B cell (primary cell): ENCODE measurements at regions not wholly inside any gene's neighbourhood (a gene's known extent, or its start where the extent isn't known, plus 50 kb on each side); places are given as distances from the start of the nearest gene placed in this dataset.

Source experiments
- ATAC-seq: fragments of 200-7000 bp; cut with Tn5 transposase; one replicate; pipeline ENCODE4 v1.10.0; 2021; ENCODE audit warnings: low read depth, mild to moderate bottlenecking, moderate number of reproducible peaks, moderate library complexity
- CTCF ChIA-PET: fragments of 350-600 bp; sonication (Branson Sonifier 250); formaldehyde crosslinking; loops from one replicate; lab custom pipeline; 2021; ENCODE audit warnings: antibody characterized with exemption, inconsistent platforms; lab: Charles Lee
- POLR2A ChIA-PET: fragments of 350-600 bp; sonication (Branson Sonifier 250); formaldehyde crosslinking; loops from one replicate; lab custom pipeline; 2021; ENCODE audit warnings: antibody characterized with exemption; lab: Charles Lee
- DNase-seq: peaks from one replicate; pipeline ENCODE4 v3.0.0; 2013
- H2AFZ ChIP-seq: 2 replicates; pipeline ENCODE4 v1.6.1; 2012; ENCODE audit warnings: mild to moderate bottlenecking, low read depth, low read length; ENCODE audit not compliant: insufficient read depth, poor library complexity, severe bottlenecking
- H3K27ac ChIP-seq, 2 donors: 1 replicate in 1 of 2; 2 replicates in 1 of 2; pipeline ENCODE4 v1.5.1; 2012 to 2013; ENCODE audit warnings: low read length in 2 of 2, mild to moderate bottlenecking in 2 of 2, moderate library complexity in 1 of 2
- H3K27me3 ChIP-seq, 4 experiments: fragments of 200-600 bp in 1 of 4; sonication (generic) in 1 of 4; replicated peaks in 1 of 4; 1 replicate in 2 of 4; 2 replicates in 2 of 4; pipeline versions ENCODE4 v1.6.1 to v1.7.0; 2013 to 2016; ENCODE audit warnings: low read length in 3 of 4, mild to moderate bottlenecking in 2 of 4, mixed read lengths in 1 of 4, moderate library complexity in 1 of 4; ENCODE audit not compliant: insufficient read depth in 4 of 4, control insufficient read depth in 3 of 4; ENCODE audit errors: control extremely low read depth in 1 of 4
- H3K36me3 ChIP-seq, 2 experiments: replicated peaks in 1 of 2; 1 replicate in 1 of 2; 2 replicates in 1 of 2; pipeline versions ENCODE4 v1.6.1 to v1.7.1; 2013; ENCODE audit warnings: low read length in 1 of 2; ENCODE audit not compliant: insufficient read depth in 2 of 2, control insufficient read depth in 1 of 2; ENCODE audit errors: control extremely low read depth in 1 of 2, extremely low read depth in 1 of 2
- H3K4me1 ChIP-seq, 2 donors: fragments of 200-600 bp in 1 of 2; sonication (generic) in 1 of 2; 1 replicate in 1 of 2; 2 replicates in 1 of 2; pipeline versions ENCODE4 v1.5.1 to v1.6.1; 2013 to 2017; ENCODE audit warnings: low read length in 2 of 2; ENCODE audit not compliant: control insufficient read depth in 2 of 2, insufficient read depth in 2 of 2
- H3K4me2 ChIP-seq: replicated peaks from 2 replicates; pipeline ENCODE3; 2012; ENCODE audit warnings: mild to moderate bottlenecking, low read depth, low read length; ENCODE audit not compliant: poor library complexity, severe bottlenecking
- H3K4me3 ChIP-seq, 5 experiments: fragments of 200-600 bp in 1 of 5; sonication (generic) in 1 of 5; 1 replicate in 3 of 5; 2 replicates in 2 of 5; pipeline versions ENCODE4 v1.5.1 to v1.7.0; 2011 to 2016; ENCODE audit warnings: low read length in 4 of 5, mild to moderate bottlenecking in 4 of 5, low read depth in 2 of 5, control low read depth in 1 of 5, moderate library complexity in 1 of 5; ENCODE audit not compliant: insufficient read depth in 1 of 5; ENCODE audit errors: control extremely low read depth in 1 of 5, extremely low read depth in 1 of 5
- H3K79me2 ChIP-seq: fragments of 200-600 bp; sonication (generic); one replicate; pipeline ENCODE4 v1.6.0; 2016; ENCODE audit warnings: low read length; ENCODE audit not compliant: control insufficient read depth, insufficient read depth
- H3K9ac ChIP-seq: fragments of 200-600 bp; sonication (generic); 2 replicates; pipeline ENCODE4 v1.6.1; 2017; ENCODE audit warnings: mild to moderate bottlenecking, low read length, moderate library complexity
- H3K9me3 ChIP-seq, 3 donors: one replicate each; pipeline versions ENCODE4 v1.6.1 to v1.7.1; 2013; ENCODE audit warnings: low read length in 2 of 3; ENCODE audit not compliant: control insufficient read depth in 2 of 3, insufficient read depth in 1 of 3; ENCODE audit errors: control extremely low read depth in 1 of 3
- H4K20me1 ChIP-seq: 2 replicates; pipeline ENCODE4 v1.6.0; 2012; ENCODE audit warnings: mild to moderate bottlenecking, low read length; ENCODE audit not compliant: insufficient read depth, control insufficient read depth, poor library complexity, severe bottlenecking
- H3K27ac Mint-ChIP-seq: one replicate; pipeline ENCODE4 v1.8.0; 2021; ENCODE audit warnings: mixed read lengths
- H3K27me3 Mint-ChIP-seq: one replicate; pipeline ENCODE4 v1.8.0; 2021; ENCODE audit warnings: mixed read lengths
- H3K4me1 Mint-ChIP-seq: one replicate; pipeline ENCODE4 v1.8.0; 2021; ENCODE audit warnings: mixed read lengths
- H3K4me3 Mint-ChIP-seq: one replicate; pipeline ENCODE4 v1.8.0; 2021; ENCODE audit warnings: mixed read lengths
- H3K9me3 Mint-ChIP-seq: one replicate; pipeline ENCODE4 v1.8.0; 2022; ENCODE audit warnings: mixed read lengths; ENCODE audit not compliant: insufficient read depth
- EZH2 ChIP-seq: IDR thresholded peaks from 2 replicates; pipeline ENCODE4 v1.6.1; 2012; ENCODE audit warnings: borderline replicate concordance, low read depth, mild to moderate bottlenecking, moderate library complexity, low read length; ENCODE audit not compliant: insufficient read depth, poor library complexity, severe bottlenecking
- WGBS: methylation state at CpG from one replicate; pipeline ENCODE4 v1.1.5; 2013; ENCODE audit warnings: missing lambda C conversion rate; ENCODE audit not compliant: insufficient coverage; 5-methylcytosine and 5-hydroxymethylcytosine counted together
- intact Hi-C: fragments of 100-400 bp; cut with micrococcal nuclease; formaldehyde crosslinking; loops from one replicate; pipeline ENCODE4 v1.10.0; 2022
- TF ChIP-seq, protein P1 (sequence below): fragments of 200-600 bp; IDR thresholded peaks from one replicate; pipeline ENCODE4 v1.8.0; 2022; ENCODE audit warnings: antibody characterized with exemption, mild to moderate bottlenecking

- no peaks in the 10 kb centered on the region for H4K20me1 ChIP-seq
- H3K4me1 ChIP-seq = peaks cover 27 to 50% of the 10 kb centered on the region in 2 donors
- H3K79me2 ChIP-seq = no peaks in the 10 kb centered on the region
- H3K27me3 ChIP-seq = no peaks in the 10 kb centered on the region
- no peak overlapping the region for H3K27ac Mint-ChIP-seq
- H3K4me1 Mint-ChIP-seq = peaks cover 48% of the 10 kb centered on the region
- no peak overlapping the region for H3K4me3 Mint-ChIP-seq
- peak overlapping the region; percentile 16 for H2AFZ ChIP-seq
- H3K4me2 ChIP-seq = peak overlapping the region; percentile 11
- intact Hi-C loops = loop anchor here (5.0 kb wide), 1 partner anchor 37 kb away; no protein-coding TSS in a partner anchor
- no peak for ATAC-seq
- H3K27ac ChIP-seq = no peak overlapping the region
- ChIA-PET POLR2A (no interaction called here), CTCF (no interaction called here)
- no peak overlapping the region for H3K4me3 ChIP-seq
- H3K9ac ChIP-seq = no peak overlapping the region
- H3K36me3 ChIP-seq = no peaks in the 10 kb centered on the region
- H3K27me3 Mint-ChIP-seq = no peaks in the 10 kb centered on the region
- WGBS = 83% methylated on average over 1 of the region's 2 CpGs
- no peak for DNase-seq
- TF ChIP-seq, protein P1, sequence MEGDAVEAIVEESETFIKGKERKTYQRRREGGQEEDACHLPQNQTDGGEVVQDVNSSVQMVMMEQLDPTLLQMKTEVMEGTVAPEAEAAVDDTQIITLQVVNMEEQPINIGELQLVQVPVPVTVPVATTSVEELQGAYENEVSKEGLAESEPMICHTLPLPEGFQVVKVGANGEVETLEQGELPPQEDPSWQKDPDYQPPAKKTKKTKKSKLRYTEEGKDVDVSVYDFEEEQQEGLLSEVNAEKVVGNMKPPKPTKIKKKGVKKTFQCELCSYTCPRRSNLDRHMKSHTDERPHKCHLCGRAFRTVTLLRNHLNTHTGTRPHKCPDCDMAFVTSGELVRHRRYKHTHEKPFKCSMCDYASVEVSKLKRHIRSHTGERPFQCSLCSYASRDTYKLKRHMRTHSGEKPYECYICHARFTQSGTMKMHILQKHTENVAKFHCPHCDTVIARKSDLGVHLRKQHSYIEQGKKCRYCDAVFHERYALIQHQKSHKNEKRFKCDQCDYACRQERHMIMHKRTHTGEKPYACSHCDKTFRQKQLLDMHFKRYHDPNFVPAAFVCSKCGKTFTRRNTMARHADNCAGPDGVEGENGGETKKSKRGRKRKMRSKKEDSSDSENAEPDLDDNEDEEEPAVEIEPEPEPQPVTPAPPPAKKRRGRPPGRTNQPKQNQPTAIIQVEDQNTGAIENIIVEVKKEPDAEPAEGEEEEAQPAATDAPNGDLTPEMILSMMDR = no peak
- TF ChIP-seq EZH2 = no peak
- no peaks in the 10 kb centered on the region for H3K9me3 Mint-ChIP-seq
- peaks cover 0 to 5% (median 4%) of the 10 kb centered on the region in 3 donors for H3K9me3 ChIP-seq
Measured at GRCh38 chr11:111189466-111189865, 56.1 kb upstream of the POU2AF2 start.

- TF ChIP-seq, protein P1 = no peak
- no peak for TF ChIP-seq EZH2
- CTCF ChIA-PET = interaction anchor here (1.1 to 3.5 kb wide), 4 partner anchors 9 to 44 kb away, joined by 3 to 21 read pairs (median 4); no protein-coding TSS in a partner anchor
- peak overlapping the region; percentile 59 to 80 for H3K27ac ChIP-seq
Measured at GRCh38 chr11:111186308-111186915, 59.1 kb upstream of the POU2AF2 start.

More at GRCh38 chr11:111186308-111186915, 59.1 kb upstream of the POU2AF2 start:
- no CpG with 5 or more reads among the region's 3 CpGs for WGBS
- Histone ChIP-seq H3K9me3 (peaks cover 0 to 2% (median 0%) of the 10 kb centered on the region in 3 donors), H2AFZ (no peak overlapping the region), H3K4me2 (peak overlapping the region; percentile 68), H3K27me3 (no peaks in the 10 kb centered on the region), H4K20me1 (no peaks in the 10 kb centered on the region), H3K79me2 (no peaks in the 10 kb centered on the region), H3K4me3 (peak overlapping the region in 1 of 5 experiments; percentile 40), H3K9ac (peak overlapping the region; percentile 40), H3K4me1 (peaks cover 38 to 50% of the 10 kb centered on the region in 2 donors), H3K36me3 (peaks cover 0 to 1% of the 10 kb centered on the region in 2 experiments)
- Mint-ChIP-seq H3K27ac (peak overlapping the region; percentile 91), H3K9me3 (no peaks in the 10 kb centered on the region), H3K4me1 (peaks cover 68% of the 10 kb centered on the region), H3K4me3 (peak overlapping the region; percentile 74), H3K27me3 (no peaks in the 10 kb centered on the region)
- DNase-seq (peak; percentile 47), ATAC-seq (peak; percentile 72)
- intact Hi-C loops = loop anchor here (1.0 to 5.0 kb wide), 2 partner anchors 9 to 34 kb away; no protein-coding TSS in a partner anchor
- POLR2A ChIA-PET = no interaction called here
